Smooth muscle cell (in vitro differentiated cells): ENCODE measurements at regions not wholly inside any gene's neighbourhood (a gene's known extent, or its start where the extent isn't known, plus 50 kb on each side); places are given as distances from the start of the nearest gene placed in this dataset.

ENCODE experiments used
- DNase-seq: peaks from one replicate; lab custom pipeline; 2025; ENCODE audit not compliant: unreplicated experiment; lab: John Stamatoyannopoulos, UW
- H2AFZ ChIP-seq: fragments of 200-600 bp; sonication (generic); 2 replicates; pipeline ENCODE4 v1.6.0; 2016; ENCODE audit warnings: antibody characterized with exemption, low read depth, mild to moderate bottlenecking
- H3F3A ChIP-seq: fragments of 200-600 bp; sonication (generic); 2 replicates; pipeline ENCODE4 v1.6.0; 2017; ENCODE audit warnings: antibody characterized with exemption, low read depth
- H3K27ac ChIP-seq: fragments of 200-600 bp; sonication (generic); 2 replicates; pipeline ENCODE4 v1.5.1; 2016; ENCODE audit warnings: low read depth, mild to moderate bottlenecking
- H3K27me3 ChIP-seq: fragments of 200-600 bp; sonication (generic); 2 replicates; pipeline ENCODE4 v1.6.1; 2016; ENCODE audit warnings: low read depth, mild to moderate bottlenecking
- H3K36me3 ChIP-seq: fragments of 200-600 bp; sonication (generic); 2 replicates; pipeline ENCODE4 v1.5.1; 2016; ENCODE audit warnings: low read depth
- H3K4me1 ChIP-seq: fragments of 200-600 bp; sonication (generic); 2 replicates; pipeline ENCODE4 v1.5.1; 2016; ENCODE audit warnings: low read depth
- H3K4me2 ChIP-seq: fragments of 200-600 bp; sonication (generic); 2 replicates; pipeline ENCODE4 v1.6.0; 2016; ENCODE audit warnings: mild to moderate bottlenecking
- H3K4me3 ChIP-seq: fragments of 200-600 bp; sonication (generic); 2 replicates; pipeline ENCODE4 v1.5.1; 2016; ENCODE audit warnings: mild to moderate bottlenecking
- H3K79me2 ChIP-seq: fragments of 200-600 bp; sonication (generic); 2 replicates; pipeline ENCODE4 v1.6.0; 2016; ENCODE audit warnings: low read depth, mild to moderate bottlenecking
- H3K9ac ChIP-seq: fragments of 200-600 bp; sonication (generic); 2 replicates; pipeline ENCODE4 v1.6.0; 2016; ENCODE audit warnings: low read depth
- H3K9me3 ChIP-seq: fragments of 200-600 bp; sonication (generic); replicated peaks from 2 replicates; pipeline ENCODE4 v1.5.1; 2016; ENCODE audit warnings: low read depth
- H4K20me1 ChIP-seq: fragments of 200-600 bp; sonication (generic); 2 replicates; pipeline ENCODE4 v1.6.0; 2016; ENCODE audit warnings: low read depth
- CTCF ChIP-seq: fragments of 200-600 bp; sonication (generic); IDR thresholded peaks from 2 replicates; pipeline ENCODE4 v1.5.1; 2017; ENCODE audit warnings: borderline replicate concordance, mild to moderate bottlenecking, antibody characterized with exemption; ENCODE audit not compliant: insufficient read depth, poor library complexity, severe bottlenecking
- WGBS: methylation state at CpG from one replicate; pipeline ENCODE4 v1.1.7; 2016; ENCODE audit warnings: low lambda C conversion rate; 5-methylcytosine and 5-hydroxymethylcytosine counted together

- no peak for DNase-seq
- Histone ChIP-seq H3K27me3 (no peaks in the 10 kb centered on the region), H3K79me2 (no peaks in the 10 kb centered on the region), H3K9me3 (no peaks in the 10 kb centered on the region), H3K4me1 (peaks cover 3% of the 10 kb centered on the region), H3K4me3 (no peak overlapping the region), H3K36me3 (no peaks in the 10 kb centered on the region), H4K20me1 (no peaks in the 10 kb centered on the region), H3K4me2 (no peak overlapping the region), H3K9ac (no peak overlapping the region), H3F3A (peaks cover 15% of the 10 kb centered on the region), H2AFZ (no peak overlapping the region), H3K27ac (no peak overlapping the region)
- no peak for TF ChIP-seq CTCF
- WGBS = 81% methylated on average over 3 of the region's 3 CpGs
Measured at GRCh38 chr7:26454180-26454579, 162.5 kb downstream of the SNX10 start.

DNA sequence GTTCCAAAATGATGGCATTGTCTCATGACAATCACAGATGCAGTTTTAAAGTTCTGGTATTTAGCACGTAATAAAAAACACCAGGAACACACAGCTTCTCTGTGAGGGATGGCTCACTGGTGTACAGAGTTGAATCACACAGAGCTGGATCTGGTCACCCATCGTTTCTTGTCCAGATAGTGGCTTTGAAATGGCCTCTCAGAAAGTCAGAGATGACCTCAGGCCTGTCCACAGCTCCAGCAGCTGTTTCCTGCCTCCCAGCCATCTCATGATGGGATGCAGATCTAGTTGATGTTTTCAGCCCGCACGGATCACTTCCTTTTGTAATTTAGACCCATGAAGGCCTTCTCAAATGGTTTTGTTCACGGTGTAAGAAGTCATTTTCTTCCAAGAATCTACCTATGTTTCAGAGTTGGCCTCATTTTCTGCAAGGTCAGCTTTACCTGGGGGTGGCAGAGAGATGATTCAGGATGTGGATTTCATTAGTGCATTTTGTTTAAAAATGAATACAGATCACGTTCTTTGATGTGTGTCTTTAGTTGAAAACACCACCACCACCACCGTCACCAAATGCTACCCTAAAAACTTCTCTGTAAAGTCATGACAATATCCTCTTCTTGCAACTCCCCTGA, 166.2 kb downstream of the SNX10 start:
- H3K4me2 ChIP-seq = peak overlapping the region; percentile 55
- H2AFZ ChIP-seq = peak overlapping the region; percentile 68
- no peaks in the 10 kb centered on the region for H3K79me2 ChIP-seq
- H3K36me3 ChIP-seq = no peaks in the 10 kb centered on the region
- 35% methylated on average over 7 of the region's 7 CpGs for WGBS
- no peaks in the 10 kb centered on the region for H4K20me1 ChIP-seq
- peaks cover 15% of the 10 kb centered on the region for H3F3A ChIP-seq
- no peaks in the 10 kb centered on the region for H3K9me3 ChIP-seq
- DNase-seq = no peak
- H3K27me3 ChIP-seq = no peaks in the 10 kb centered on the region
- no peak for TF ChIP-seq CTCF
- no peaks in the 10 kb centered on the region for H3K4me1 ChIP-seq
- H3K27ac ChIP-seq = peak overlapping the region; percentile 73
- no peak overlapping the region for H3K4me3 ChIP-seq
- H3K9ac ChIP-seq = no peak overlapping the region

- no peak overlapping the region for H3K27ac ChIP-seq
- no peak overlapping the region for H3K4me3 ChIP-seq
- no peaks in the 10 kb centered on the region for H3K4me1 ChIP-seq
- peaks cover 15% of the 10 kb centered on the region for H3F3A ChIP-seq
- no peak overlapping the region for H3K9ac ChIP-seq
- H4K20me1 ChIP-seq = no peaks in the 10 kb centered on the region
- no peak for DNase-seq
- H3K27me3 ChIP-seq = no peaks in the 10 kb centered on the region
- no peaks in the 10 kb centered on the region for H3K36me3 ChIP-seq
- no peak overlapping the region for H2AFZ ChIP-seq
- TF ChIP-seq CTCF = no peak
- H3K79me2 ChIP-seq = no peaks in the 10 kb centered on the region
- no peaks in the 10 kb centered on the region for H3K9me3 ChIP-seq
- H3K4me2 ChIP-seq = no peak overlapping the region
- 94% methylated on average over 6 of the region's 6 CpGs for WGBS
Measured at GRCh38 chr7:26458466-26459145, 166.9 kb downstream of the SNX10 start.
